Omental fat pad (tissue), 3 donors: ENCODE measurements at regions not wholly inside any gene's neighbourhood (a gene's known extent, or its start where the extent isn't known, plus 50 kb on each side); places are given as distances from the start of the nearest gene placed in this dataset.

Experiments used
- ATAC-seq: fragments of 150-250 bp; one replicate; pipeline ENCODE4 v1.9.1; 2016; ENCODE audit warnings: mild to moderate bottlenecking, moderate library complexity; ENCODE audit not compliant: low FRiP score
- DNase-seq: peaks from one replicate; pipeline ENCODE4 v3.0.0-alpha.2; 2019; ENCODE audit warnings: low spot score
- CTCF ChIP-seq, 3 donors: fragments of 450-650 bp; IDR thresholded peaks; one replicate each; pipeline ENCODE4 v1.5.1; 2016 to 2017; ENCODE audit warnings: antibody characterized with exemption in 3 of 3, mild to moderate bottlenecking in 3 of 3, moderate library complexity in 2 of 3

- ATAC-seq (no peak), DNase-seq (no peak)
- TF ChIP-seq CTCF (IDR thresholded peaks at IDR 0.05): no peak
Measured at GRCh38 chr2:60268032-60268431, 285.4 kb downstream of the BCL11A start.

GRCh38 chr2:60267122-60267521 lies 286.3 kb downstream of the BCL11A start:
- DNase-seq (no peak), ATAC-seq (no peak)
- no peak for TF ChIP-seq CTCF (IDR thresholded peaks at IDR 0.05)

- TF ChIP-seq CTCF (IDR thresholded peaks at IDR 0.05): no peak
- ATAC-seq (no peak), DNase-seq (no peak)
Measured at GRCh38 chr2:60262178-60262577, 291.3 kb downstream of the BCL11A start.

- no peak for TF ChIP-seq CTCF (IDR thresholded peaks at IDR 0.05)
- ATAC-seq (no peak), DNase-seq (no peak)
Measured at GRCh38 chr2:60260639-60261296, 292.7 kb downstream of the BCL11A start.

- no peak for DNase-seq
- TF ChIP-seq CTCF (IDR thresholded peaks at IDR 0.05): no peak
- no peak for ATAC-seq
Measured at GRCh38 chr2:60259781-60260180, 293.7 kb downstream of the BCL11A start.

- ATAC-seq (no peak), DNase-seq (no peak)
- TF ChIP-seq CTCF (IDR thresholded peaks at IDR 0.05): no peak
Measured at GRCh38 chr2:60252581-60253150, 300.8 kb downstream of the BCL11A start.

GRCh38 chr2:60251247-60251646 lies 302.2 kb downstream of the BCL11A start:
- TF ChIP-seq CTCF (IDR thresholded peaks at IDR 0.05): no peak
- ATAC-seq: no peak

More at GRCh38 chr2:60251247-60251646, 302.2 kb downstream of the BCL11A start:
- no peak for DNase-seq
